HG03520 (cell line): ENCODE measurements at regions not wholly inside any gene's neighbourhood (a gene's known extent, or its start where the extent isn't known, plus 50 kb on each side); places are given as distances from the start of the nearest gene placed in this dataset.

Experiments used
- ATAC-seq: cut with Tn5 transposase; IDR thresholded peaks from one replicate; pipeline ENCODE4 v1.9.1; 2021; ENCODE audit warnings: mild to moderate bottlenecking, moderate library complexity; ENCODE audit not compliant: unreplicated experiment

DNA sequence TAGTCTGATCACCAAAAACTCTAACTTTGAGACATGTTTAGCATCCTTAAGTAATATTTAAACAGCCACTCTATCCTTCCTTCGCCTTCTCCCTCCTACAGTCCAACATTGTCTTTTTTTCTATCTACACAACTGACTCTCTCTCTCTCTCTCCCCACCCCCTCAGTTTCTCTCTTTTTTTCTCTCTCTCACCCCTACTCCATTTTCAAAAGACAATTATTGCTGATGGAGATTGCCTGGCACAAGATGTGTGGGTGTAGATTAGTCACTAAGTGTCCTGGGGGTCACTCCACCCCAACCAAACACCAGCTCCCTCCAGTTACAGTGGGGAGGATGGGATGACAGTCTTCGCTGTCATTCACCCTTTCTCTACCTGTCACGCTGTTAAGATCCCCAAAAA is 94.5 kb upstream of the NFIA start:
- no peak for ATAC-seq

DNA sequence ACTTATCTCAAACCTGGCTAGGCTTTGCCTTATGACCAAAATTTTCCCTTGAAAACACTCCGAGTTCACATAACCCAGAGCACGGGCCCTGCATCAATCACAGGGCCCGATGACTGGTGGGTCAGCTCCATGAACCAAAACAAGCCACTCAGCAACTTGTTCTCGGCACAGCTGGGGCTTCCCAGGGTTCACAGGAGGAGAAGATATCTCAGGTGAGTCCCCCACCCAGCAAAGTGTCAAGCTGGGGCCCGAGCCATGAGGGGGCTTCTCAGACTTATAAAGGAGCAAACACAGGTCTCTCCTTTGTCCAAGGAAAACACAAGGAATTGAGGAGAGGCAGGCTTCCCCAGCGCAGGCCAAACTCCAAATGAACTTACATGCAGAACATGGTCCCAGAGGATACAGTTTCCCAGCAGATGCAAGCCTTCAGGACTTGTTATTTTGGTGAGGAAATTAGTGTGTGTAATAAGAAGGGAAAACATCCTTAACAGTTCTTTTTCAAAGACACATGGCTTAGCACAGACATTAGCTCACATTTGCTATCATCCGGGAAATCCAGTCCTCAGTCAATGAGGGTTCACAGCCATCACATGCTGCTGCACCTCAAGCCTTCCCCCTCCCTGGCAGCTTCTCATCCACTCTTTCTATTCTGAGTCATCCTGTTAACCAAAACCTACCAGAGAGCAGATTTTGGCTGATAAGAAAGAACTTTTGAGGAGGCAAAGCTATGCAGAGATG is 98.1 kb upstream of the NFIA start:
- ATAC-seq = no peak

DNA sequence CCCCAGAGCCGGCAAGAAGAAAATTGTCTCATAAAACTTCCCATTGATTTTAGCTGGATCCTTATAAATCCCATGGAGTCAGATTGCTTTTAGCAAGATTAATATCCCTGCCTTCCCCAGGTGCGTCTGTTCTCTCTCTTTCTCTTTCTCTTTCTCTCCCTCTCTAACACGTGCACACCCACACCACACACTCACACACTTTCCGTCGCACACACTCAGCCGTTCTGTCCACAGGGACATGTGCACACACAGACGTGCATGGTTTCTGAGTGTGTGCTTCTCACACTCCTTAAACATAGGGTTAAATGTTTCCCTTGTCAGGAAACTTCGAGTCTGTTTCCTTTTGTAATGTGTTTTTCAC is 98.7 kb upstream of the NFIA start:
- no peak for ATAC-seq

DNA sequence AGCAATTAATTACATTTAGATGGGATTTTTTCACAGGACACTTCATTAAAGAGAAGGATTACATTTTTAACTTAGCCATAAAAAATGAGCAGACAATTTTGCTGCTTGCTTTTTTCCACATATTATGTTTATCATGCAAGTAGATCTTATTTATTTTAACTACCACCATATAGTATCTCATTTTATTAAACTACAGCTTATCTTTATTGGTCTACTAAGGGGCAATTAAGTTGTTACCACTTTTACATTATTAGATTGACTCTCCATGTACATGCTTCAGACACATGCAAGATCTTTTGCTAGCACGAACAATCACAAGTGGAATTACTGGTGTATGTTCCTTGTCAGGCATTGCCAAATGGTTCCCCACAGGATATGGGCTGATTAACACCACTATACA is 99.8 kb upstream of the NFIA start:
- ATAC-seq = no peak

DNA sequence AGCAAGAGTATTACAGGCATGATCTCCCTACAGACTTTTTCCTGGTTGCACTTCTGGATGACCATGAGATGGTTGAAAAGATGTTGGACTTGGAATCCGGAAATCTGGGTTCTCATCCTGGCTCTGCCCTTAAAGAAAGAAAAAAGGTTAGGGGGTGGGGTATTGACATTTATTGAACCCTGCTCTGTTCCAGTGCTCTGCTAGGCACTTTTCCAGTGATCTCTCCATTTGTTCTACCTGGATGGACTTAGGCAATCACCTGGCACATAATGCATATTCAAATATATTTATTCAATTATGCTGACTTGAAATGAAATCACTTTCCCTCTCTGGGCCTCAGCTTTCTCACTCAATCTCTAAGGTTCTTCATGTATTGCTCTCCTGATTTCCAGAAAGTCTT is 101.0 kb upstream of the NFIA start:
- no peak for ATAC-seq

DNA sequence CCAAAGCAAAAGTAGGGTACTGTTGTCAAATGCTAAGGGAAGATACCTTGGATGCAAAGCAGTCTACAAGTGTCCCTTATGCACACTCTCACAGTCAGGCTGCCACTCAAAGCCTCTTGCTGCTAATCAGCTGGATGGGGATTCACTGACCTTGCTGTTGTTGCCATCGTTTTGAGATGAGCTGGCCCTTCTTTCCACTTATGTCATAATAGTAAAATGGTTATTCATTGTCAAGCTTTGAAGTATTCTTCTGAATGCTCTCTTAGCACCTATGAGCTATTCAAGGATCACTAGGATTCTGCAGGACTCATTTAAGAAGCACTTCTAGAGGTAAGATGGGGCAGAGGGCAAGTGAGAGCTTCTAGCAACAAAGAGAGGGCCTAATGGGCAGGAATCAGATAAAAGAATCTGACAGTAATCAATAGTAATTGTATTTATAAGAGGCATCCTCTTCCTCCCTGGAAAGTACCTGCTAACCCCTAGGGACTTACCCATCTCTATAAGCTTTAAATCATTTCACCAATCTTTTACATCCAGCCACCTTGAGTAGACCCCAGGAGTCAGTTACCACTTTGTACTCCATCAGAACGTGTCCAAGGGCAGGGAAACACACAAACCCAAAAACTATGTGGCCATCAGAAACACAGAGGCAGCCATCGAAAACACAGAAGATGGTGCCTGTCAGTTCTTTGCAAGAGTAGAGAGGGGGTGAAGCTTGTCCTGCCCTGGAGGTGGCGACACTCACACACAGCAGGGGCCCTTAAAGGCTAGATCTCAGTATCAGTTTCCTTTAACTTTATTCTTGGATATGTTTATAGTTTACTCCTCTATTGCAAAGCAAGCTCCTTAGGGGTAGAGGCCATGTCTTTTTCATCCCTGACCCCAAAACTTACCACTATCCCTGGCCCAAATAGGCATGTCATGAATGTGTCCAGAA is 103.7 kb upstream of the NFIA start:
- peak; percentile 75 for ATAC-seq

DNA sequence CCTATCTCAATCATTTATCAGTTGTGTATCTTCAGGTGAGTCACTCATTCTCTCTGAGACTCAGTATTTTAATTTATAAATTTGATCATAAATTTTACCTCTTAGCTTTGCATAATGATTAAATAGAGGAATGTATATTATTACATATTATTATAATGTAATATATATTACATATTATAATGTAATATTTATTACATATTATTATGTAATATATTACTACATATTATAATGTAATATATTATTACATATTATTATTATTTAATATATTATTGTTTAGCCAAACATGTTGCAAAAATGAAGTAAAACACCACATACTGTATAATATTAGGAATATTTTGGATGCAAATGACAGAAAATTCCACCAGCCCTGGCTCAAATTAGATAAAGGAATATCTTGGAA is 104.7 kb upstream of the NFIA start:
- no peak for ATAC-seq

DNA sequence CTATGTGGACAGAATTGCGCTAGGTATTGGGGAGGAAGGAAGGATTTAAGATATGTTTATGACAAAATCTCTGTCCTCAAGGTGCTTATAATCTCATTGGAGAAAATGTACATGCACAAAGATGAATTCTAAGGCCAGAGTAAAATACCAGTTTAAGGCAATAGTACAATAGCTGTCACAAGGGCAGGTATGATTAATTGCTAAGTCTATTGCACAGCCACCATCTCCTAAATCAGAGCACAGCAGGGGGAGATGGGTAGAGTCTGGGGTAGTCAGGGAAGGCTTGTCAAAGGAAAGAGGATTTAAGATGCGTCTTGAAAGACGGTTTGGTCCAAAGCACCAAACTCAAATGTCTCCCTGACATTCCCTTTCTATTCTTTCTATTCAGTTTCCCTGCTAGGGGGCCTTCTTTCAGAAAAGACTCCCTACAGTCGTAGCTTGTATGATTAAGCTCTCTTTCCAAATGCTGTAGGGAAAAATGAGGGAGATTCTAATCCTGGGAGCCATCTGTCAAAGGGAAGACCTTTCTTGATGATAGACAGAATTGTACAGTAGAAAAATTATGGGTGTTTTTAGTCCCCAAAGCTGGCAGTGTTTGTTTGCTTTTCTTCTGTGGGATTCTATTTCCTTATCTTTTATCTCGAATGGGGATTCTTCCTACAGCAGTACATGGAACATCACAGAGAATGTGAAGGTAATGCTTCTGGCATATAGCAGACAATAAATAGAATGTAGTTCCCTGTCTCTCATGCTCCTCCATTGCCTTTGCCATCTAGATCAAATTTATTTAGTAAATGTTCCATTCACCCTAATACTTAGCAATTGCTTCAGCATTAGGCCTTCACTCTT is 107.6 kb upstream of the NFIA start:
- no peak for ATAC-seq

DNA sequence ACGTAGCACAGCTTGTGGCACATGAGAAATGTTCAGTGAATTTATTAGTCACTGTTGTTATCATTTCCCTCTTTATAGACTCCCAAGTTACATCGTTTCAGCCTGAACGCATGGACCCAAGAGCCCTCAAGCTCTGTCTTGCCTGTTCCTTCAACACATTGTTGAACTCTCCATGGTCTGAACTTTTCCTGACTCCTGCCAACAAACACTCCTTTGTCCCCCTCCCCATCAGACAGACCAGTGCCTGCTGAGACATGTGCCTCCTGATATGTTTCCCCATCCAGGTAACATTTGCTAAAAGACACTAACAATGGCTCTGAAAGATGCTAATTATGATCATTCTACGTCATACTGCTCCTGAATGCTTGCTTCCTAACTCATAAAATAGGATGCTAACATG is 108.7 kb upstream of the NFIA start:
- ATAC-seq = no peak

DNA sequence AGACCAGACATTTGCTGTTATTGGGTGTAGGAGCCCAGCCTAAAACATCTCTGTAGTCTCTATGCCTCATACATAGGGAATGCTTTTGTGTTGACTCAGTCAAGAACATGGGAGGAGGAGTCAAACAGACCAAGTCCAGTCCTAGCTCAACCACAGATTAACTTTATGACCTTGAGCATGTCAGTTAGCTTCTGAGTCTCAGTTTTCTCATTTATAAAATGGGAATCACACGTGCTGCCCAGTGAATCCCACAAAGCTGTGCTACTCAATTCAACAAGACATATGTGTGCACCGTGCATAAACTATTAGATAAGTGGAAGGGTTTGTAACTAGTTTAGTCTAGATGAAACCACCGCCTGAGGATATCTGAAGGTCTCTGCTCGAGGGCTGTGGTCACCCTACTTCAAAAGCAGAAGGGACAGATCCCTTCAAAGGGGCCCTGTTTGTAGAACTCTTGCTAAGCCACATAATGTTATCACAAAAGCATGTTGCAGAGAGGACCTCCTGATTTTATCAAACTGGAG is 109.5 kb upstream of the NFIA start:
- ATAC-seq = no peak

DNA sequence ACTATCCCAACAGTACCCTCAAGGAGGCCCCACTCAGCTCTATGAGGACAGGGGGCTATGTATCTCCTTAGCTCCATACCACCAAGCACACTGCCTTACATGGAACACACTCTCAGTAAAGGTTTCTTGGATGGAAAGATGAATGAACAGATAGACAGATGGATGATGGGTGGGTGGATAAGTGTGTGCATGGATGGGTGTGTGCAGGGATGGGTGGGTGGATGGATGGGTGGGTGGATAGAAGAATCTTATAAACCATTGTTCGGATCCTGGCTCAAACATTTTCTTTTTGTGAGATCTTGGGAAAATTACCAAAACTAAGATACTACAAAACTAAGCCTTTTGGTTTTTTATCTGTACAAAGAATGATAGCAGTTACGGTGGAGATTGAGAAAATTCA is 111.0 kb upstream of the NFIA start:
- ATAC-seq = no peak

DNA sequence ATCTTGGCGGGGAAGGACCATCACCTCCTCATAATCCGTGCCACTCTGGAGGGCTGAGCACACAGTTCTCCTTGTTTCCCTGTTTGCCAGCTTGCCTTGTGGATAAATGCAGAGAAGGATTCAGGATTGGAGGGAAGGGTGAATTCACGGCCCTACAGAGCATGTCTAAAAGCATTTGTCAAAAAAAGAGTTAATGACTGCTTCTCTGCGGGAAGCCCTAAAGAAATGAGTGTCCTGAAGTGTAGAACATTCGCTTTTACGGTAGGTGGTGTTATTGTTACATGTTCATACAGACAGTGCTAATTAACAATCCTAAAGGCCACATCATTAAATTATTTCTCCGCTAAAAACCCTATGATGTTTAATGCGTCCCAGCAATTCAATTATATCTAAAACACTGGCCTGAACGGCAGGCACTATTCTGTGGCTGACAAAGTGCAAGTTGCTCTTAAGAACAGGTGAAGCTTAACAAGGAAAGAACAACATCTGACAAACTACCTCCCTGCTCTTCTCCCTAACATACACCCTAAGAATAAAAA is 112.3 kb upstream of the NFIA start:
- no peak for ATAC-seq

DNA sequence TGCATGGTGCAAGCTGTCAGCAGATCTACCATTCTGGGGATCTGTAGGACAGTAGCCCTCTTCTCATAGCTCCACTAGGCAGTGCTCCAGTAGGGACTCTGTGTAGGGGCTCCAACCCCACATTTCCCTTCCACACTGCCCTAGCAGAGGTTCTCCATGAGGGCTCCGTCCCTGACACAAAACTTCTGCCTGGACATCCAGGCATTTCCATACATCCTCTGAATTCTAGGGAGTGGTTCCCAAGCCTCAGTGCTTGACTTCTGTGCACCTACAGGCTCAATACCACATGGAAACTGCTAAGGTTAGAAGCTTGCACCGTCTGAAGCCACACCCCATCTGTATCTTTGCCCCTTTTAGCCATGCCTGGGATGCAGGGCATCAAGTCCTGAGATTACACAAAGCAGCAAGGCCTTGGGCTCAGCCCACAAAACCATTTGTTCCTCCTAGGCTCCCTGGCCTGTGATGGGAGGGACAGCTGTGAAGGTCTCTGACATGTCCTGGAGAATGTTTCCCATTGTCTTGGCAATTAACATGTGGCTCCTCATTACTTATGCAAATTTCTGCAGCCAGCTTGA is 117.0 kb upstream of the NFIA start:
- no peak for ATAC-seq

DNA sequence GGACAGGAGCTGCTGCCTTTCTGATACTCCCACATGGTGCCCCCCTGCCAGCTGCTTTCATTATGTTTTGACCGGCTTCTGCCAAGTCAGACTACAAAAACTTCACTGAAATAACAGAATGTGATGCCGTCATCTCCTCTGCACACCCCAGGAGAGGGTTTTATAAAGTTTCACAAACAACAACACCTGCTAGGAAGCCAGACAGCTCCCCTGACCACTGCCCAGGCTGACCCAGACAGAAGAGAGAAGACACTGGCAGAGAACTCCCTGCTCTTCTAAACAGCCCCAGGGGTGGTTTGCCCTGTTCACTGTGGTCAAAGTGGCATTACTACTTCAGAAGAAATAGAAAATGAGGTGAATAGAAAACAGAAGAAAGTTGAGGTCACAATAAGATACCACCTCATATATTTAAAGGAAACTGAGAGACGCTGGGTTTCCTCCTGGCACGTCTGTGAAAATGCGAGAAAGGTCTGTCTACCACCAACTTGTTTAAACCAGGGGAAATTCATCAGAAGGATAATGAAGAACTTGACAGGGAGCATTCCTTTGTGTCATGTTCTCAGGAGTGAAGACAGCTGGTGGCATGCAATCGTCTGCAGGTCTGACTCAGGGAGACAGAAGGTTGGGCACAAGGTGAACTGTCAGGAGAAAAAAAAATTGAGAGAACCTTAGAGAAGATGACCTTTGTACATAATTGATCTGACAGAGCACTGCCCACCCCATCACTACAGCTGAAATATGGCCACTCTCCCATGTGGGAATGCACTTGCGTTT is 119.0 kb upstream of the NFIA start:
- no peak for ATAC-seq

DNA sequence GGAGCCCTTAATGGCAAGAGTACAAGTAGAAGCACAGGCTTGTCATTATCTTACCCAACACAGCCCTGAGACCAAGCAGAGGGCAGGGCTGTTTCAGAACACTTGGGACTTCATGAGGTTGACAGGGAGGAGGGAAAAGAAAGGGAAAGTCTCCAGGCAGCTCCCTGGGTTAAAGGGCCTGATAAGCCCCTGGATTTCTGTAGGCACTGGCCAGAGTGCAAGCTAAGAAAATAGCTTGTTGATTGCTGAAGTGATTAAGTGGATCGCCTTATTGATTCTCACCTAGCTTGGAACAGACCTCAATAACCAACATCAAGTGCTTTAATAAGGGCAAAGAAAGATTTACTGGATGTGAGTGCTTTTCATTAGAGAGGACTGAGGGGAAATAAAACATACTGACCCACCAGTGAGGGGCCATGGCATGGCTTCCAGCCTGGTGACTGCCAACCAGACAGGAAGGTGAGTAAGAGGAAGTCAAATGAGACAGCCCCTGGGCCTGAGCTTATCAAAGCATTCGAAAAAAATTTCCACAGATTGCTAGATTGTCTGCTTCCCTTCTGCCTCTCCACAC is 121.4 kb upstream of the NFIA start:
- no peak for ATAC-seq

DNA sequence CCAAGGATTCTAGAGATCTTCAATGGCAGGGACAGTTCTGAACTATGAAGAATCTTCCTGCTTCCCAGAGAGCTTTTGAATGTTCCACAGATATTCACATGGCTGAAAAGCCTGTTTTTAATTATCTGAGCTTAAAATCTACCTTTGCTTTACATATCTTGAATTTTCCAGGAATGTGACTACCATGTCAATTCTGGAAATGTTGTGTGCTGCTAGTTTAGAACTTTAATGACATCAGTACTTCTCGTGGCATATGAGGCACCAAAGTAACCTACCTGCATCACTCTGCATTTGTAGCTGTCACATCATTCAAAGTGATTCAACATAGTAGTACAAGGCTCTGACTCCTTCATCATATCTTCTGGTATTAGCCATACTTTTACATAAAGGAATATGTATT is 122.7 kb upstream of the NFIA start:
- ATAC-seq = no peak

DNA sequence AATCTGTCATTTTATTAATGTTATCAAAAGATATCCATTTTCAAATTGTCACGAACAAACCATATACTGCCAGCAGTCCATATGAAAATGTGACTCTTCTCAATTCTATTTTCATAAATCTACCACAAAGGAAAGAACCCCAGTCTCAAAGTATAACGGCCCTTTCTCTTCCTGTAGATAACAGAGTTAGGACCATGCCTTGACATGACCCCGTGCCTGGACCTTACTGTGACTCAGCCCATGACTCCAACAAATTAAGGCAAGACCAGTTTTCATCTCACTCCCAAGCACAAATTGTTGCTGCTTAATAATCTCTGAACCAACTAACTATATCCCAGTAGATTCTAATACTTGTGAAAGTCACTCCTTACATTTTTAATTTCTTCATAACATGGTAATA is 124.4 kb upstream of the NFIA start:
- ATAC-seq = no peak

DNA sequence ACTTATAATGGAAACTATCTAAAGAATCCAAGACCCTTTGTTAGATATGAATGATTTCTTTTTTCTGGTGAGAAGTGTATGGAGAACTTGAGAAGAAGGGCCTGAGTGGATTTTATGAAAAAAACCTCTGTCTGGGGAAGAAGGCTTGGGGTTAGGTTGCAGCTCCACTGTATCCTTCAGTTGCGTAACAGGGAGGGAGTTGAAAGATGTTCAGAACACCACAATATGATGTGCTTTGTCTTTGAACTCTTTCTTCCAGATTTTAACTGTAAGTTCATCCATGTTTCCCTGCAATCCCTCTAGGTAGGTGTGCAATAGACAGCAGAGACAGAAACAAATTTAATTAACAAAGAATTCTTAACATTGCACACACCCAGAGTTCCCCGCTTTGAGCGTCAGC is 125.8 kb upstream of the NFIA start:
- no peak for ATAC-seq

DNA sequence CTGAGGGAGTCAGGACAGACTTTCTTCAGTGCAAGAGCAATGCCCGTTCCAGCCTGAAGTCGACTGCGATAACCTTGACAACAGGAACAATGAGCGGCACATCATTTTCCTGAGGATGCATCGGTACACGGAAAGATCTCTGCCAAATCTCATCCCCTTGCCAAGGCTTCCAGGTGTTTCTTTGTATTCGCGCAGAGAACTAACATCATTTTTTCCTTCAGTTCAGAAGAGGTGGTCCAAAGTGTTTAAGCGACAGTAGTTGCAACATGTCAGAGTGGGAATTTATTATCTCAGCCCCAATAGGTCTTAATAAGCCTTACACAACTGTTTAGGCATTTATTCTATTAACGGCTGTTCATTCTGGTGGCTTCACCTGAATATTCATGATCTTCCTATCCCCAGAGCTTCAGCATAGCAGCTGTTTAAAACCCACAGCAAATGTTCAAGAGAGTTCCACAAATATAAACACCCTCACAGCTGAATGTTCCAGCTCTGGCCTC is 129.7 kb upstream of the NFIA start:
- ATAC-seq = no peak
